GM18868 (cell line): ENCODE measurements at regions not wholly inside any gene's neighbourhood (a gene's known extent, or its start where the extent isn't known, plus 50 kb on each side); places are given as distances from the start of the nearest gene placed in this dataset.
"Not testable (repeated sequence)": the region's sequence is repeated elsewhere in the genome, so short reads cannot be mapped to it uniquely, and the experiment has no call there.

ENCODE experiments used
- ATAC-seq: cut with Tn5 transposase; IDR thresholded peaks from one replicate; pipeline ENCODE4 v1.9.1; 2021; ENCODE audit warnings: mild to moderate bottlenecking, moderate library complexity; ENCODE audit not compliant: unreplicated experiment

- ATAC-seq: no peak
Observed at GRCh38 chr13:65830411-65831205, 1399.5 kb downstream of the PCDH9 start.

DNA sequence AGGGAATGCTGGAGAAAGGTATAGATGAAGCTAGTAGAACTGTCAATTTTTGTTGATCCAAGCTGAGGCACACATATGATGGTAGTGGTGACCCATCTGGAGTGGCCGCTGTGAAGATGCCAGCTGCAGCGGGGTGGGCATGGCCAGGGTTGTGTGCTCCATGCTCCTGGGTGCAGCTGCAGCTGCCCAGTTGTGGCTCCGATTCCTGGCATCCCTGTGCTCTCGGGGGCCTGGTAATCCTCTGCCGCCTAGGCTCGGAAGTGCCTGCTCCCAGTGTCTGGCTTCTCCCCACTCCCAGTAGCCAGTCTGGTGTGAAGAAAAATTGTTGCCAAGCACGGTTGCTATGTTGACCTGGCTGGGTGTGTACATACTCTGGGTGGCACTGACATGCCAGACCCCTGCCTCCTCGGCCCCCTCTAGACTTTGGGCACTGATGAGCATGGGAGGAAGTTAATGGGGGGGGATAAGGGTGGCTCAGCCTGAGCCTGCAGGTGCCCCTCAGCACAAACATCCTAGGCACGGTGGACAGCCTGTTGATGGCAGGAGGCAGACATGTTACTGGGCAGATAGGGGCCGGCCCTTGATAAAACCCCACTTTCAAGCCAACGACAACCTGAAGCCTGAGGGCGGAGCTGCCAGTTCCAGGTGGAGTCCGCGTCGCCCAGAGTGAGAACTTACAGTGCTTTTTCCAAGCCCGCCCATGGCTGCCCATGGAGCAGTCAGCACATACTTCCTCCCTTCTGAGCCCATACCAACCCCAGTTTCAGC is 1400.7 kb downstream of the PCDH9 start:
- no peak for ATAC-seq

GRCh38 chr13:65826657-65827056 is 1403.5 kb downstream of the PCDH9 start:
- no peak for ATAC-seq

- no peak for ATAC-seq
Observed at GRCh38 chr13:65825039-65825438, 1405.1 kb downstream of the PCDH9 start.

GRCh38 chr13:65808061-65808460 is 1422.1 kb downstream of the PCDH9 start:
- no peak for ATAC-seq

GRCh38 chr13:65803530-65804392 is 1426.4 kb downstream of the PCDH9 start:
- no peak for ATAC-seq

DNA sequence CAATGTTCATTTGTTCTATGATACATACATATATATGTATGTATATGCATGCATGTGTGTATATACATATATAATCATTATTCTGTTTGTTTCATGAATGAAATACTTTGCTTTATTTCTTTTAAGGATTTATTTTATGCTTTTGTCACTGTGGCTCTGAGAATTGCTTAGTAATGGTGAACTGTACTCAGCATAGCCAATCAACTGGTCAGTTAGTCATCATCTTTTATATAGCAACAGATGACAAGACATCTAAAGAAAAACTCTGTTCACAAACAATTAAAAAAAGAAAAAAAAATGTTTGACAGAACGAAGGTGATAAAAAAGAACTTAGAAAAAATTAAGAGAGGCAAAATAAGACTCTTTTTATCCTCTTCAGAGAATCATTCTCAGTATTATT is 1440.3 kb downstream of the PCDH9 start:
- ATAC-seq: no peak

DNA sequence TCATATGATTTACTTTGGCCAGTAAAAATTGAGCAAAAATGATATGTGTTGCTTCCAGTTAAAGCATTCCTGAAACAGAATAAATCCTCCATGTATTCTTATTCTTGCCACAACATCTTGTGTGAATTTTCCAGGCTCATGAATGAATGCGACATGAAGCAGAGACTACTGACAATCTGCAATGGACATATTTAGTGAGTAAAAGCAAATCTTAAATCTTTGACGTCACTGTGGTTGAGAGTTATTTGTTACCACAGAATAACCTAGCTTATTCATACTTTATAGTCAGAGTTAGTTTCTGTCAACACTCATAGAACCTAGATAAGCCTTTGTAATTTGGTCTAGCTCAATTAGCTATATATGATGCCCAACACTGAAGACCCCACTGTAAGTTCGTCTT is 1443.1 kb downstream of the PCDH9 start:
- ATAC-seq: no peak

- ATAC-seq: no peak
Observed at GRCh38 chr13:65784088-65784816, 1445.9 kb downstream of the PCDH9 start.

- ATAC-seq: no peak
Observed at GRCh38 chr13:65783383-65783782, 1446.8 kb downstream of the PCDH9 start.

DNA sequence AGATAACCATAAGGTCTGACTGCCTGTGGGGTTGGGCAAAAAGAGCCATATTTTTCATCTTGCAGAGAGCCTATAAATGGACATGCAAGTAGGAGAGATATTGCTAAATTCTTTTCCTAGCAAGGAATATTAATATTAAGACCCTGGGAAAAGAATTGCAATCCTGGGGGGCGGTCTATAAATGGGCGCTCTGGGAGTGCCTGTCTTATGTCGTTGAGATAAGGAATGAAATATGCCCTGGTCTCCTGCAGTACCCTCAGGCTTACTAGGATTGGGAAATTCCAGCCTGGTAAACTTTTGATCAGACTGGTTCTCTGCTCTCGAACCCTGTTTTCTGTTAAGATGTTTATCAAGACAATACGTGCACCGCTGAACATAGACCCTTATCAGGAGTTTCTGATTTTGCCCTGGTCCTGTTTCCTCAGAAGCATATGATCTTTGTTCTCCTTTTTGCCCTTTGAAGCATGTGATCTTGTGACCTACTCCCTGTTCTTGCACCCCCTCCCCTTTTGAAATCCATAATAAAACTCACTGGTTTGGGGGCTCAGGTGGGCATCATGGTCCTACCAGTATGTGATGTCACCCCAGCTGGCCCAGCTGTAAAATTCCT is 1458.3 kb downstream of the PCDH9 start:
- ATAC-seq: not testable (repeated sequence)

DNA sequence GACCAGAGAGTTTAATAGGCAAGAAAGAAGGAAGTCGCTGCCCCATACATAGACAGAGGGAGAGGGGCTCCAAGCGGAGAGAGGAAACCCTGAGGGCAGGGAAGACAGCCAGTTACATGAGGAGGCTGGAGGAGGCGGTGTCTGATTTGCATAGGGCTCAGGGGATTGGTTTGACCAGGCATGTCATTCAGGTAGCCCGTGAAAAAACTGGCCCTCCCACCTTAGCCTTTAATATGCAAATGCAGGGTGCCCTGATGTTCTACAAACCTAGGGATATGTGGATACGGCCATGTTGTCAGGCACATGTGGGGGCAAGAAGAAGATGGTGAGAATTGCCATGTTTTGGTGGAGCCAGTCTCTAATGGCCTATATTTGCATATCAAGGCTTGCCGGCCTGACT is 1461.6 kb downstream of the PCDH9 start:
- no peak for ATAC-seq

- no peak for ATAC-seq
Observed at GRCh38 chr13:65763811-65764210, 1466.3 kb downstream of the PCDH9 start.

DNA sequence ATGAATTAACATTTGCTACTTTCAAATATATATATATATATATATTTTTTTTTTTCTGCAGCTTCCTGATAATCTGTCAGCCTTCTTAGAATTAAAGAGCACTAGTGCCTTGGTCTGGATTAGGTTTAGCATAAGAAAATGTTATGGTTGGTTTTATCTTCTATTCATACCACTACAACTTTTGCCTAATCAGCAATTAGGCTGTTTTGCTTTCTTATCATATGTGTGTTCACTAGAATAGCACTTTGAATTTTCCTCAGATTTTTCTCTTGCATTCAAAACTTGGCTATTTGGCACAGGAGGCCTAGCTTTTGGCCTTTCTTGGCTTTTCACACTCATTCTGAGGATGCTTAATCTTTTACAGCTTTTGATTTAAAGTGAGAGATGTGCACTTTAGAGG is 1468.1 kb downstream of the PCDH9 start:
- no peak for ATAC-seq

DNA sequence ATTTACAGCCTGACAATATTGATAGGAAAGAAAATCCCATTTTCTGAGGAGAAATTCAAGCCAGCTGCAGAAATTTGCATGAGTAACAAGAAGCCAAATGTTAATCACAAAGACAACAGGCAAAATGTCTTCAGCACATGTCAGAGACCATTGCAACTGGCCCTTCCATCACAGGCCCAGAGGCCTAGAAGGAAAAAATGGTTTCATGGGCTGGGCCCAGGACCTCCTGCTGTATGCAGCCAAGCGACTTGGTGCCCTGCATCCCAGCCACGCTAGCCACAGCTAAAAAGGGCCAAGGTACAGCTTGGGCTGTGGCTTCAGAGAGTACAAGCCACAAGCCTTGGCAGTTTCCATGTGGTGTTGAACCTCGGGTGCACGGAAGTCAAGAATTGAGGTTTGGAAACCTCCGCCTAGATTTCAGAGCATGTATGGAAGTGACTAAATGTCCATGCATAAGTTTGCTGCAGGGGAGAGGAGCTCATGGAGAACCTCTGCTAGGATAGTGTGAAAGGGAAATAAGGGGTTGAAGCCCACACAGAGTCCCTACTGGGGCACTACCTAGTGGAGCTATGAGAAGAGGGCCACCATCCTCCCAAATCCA is 1474.0 kb downstream of the PCDH9 start:
- ATAC-seq: no peak

DNA sequence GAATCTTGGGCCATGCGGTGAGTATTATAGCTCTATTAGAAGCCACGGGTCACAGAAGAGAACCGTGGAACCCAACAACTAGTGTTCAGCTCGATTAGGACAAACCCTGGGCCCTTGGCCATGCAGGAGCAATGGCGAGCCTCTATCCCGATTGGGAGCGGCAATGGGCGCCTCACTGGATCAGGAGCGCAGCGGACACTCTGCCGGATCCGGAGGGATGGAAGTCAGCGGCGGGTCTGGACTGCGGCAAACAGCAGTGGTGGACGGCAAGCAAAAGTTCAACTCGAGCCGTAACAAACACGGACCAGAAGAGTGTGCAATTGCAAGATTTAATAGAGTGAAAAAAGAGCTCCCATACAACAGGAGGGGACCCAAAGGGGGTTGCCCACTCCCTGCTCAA is 1481.9 kb downstream of the PCDH9 start:
- ATAC-seq: no peak

DNA sequence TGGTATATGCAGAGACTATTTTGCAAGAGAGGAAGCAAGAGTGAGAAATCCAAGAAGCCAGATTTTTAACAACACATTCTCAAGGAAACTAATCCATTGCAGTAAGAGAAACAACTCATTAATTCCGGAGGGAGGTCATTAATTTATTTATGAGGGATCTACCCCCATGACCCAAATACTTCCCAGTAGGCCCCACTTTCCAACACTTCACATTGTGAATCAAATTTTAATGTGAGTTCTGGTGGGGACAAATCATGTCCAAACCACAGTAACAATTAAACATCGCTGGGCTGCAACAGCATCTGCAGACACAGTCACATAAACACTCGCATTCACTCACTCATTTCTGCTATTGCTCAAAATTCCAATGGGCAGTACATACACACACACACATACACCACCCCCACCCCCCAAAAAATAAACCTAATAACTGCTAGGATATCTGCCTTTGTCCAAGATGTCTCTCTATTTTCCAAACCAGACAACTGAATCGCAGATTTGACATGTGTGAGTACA is 1483.7 kb downstream of the PCDH9 start:
- no peak for ATAC-seq

DNA sequence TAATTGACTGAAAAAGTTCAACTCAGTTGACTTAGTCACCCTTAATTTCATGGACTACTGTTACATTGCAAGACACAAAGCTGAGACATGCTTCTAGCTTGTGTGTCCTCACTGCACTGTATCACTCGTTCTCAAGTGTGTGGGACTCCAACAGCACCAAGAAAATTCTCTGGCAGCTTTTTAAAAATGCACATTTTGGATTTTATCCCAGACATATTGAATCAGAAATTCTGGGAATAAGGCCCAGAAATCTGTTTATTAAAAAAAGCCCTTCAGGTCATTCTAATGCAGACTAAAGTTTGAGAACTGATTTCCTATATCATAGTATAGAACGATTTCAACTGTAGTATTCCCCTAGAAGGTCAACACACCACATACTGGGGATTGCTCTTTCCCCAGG is 1485.3 kb downstream of the PCDH9 start:
- ATAC-seq: no peak

GRCh38 chr13:65733110-65733509 is 1497.0 kb downstream of the PCDH9 start:
- ATAC-seq: no peak

- ATAC-seq: no peak
Observed at GRCh38 chr13:65727070-65727469, 1503.1 kb downstream of the PCDH9 start.
